Mesenchymal stem cell (in vitro differentiated cells and primary cell): ENCODE measurements at regions not wholly inside any gene's neighbourhood (a gene's known extent, or its start where the extent isn't known, plus 50 kb on each side); places are given as distances from the start of the nearest gene placed in this dataset.

ENCODE experiments used
- DNase-seq: peaks from one replicate; pipeline ENCODE4 v3.0.0-alpha.2; 2013
- H2AFZ ChIP-seq: one replicate; pipeline ENCODE4 v1.6.1; 2013; ENCODE audit warnings: low read depth, mild to moderate bottlenecking, control low read depth, inconsistent platforms, low read length, moderate library complexity
- H2AK5ac ChIP-seq: 2 replicates; pipeline ENCODE4 v1.6.1; 2013; ENCODE audit warnings: low read length, moderate library complexity, mild to moderate bottlenecking, inconsistent platforms; ENCODE audit not compliant: severe bottlenecking
- H2BK120ac ChIP-seq: one replicate; pipeline ENCODE4 v1.6.1; 2013; ENCODE audit warnings: low read depth, mild to moderate bottlenecking, inconsistent platforms, low read length, moderate library complexity
- H2BK12ac ChIP-seq, 2 experiments: one replicate each; pipeline ENCODE4 v1.6.1; 2013; ENCODE audit warnings: inconsistent platforms in 2 of 2, low read length in 2 of 2, mild to moderate bottlenecking in 2 of 2, moderate library complexity in 2 of 2, control low read depth in 1 of 2
- H2BK15ac ChIP-seq: one replicate; pipeline ENCODE4 v1.6.1; 2013; ENCODE audit warnings: mild to moderate bottlenecking, low read depth, inconsistent platforms; ENCODE audit not compliant: poor library complexity, severe bottlenecking
- H2BK5ac ChIP-seq: 2 replicates; pipeline ENCODE4 v1.6.1; 2013; ENCODE audit warnings: low read depth, mild to moderate bottlenecking, low read length, control low read depth, inconsistent platforms; ENCODE audit not compliant: poor library complexity, severe bottlenecking
- H3K14ac ChIP-seq, 2 experiments: one replicate each; pipeline ENCODE4 v1.6.1; 2013; ENCODE audit warnings: inconsistent platforms in 2 of 2, low read length in 2 of 2, control low read depth in 1 of 2, mild to moderate bottlenecking in 1 of 2, moderate library complexity in 1 of 2
- H3K18ac ChIP-seq, 2 experiments: one replicate each; pipeline ENCODE4 v1.6.1; 2013; ENCODE audit warnings: inconsistent platforms in 2 of 2, low read length in 2 of 2, control low read depth in 1 of 2, low read depth in 1 of 2, mild to moderate bottlenecking in 1 of 2
- H3K23ac ChIP-seq, 2 experiments: one replicate each; pipeline ENCODE4 v1.6.1; 2013; ENCODE audit warnings: inconsistent platforms in 2 of 2, low read length in 2 of 2, mild to moderate bottlenecking in 2 of 2, moderate library complexity in 2 of 2, control low read depth in 1 of 2
- H3K27ac ChIP-seq: 2 replicates; pipeline ENCODE4 v1.5.1; 2013; ENCODE audit warnings: mild to moderate bottlenecking, moderate library complexity, low read length, control low read depth, inconsistent platforms; ENCODE audit not compliant: poor library complexity, severe bottlenecking
- H3K27me3 ChIP-seq, 2 experiments: 2 replicates each; pipeline versions ENCODE4 v1.6.1 to v1.7.0; 2013; ENCODE audit warnings: low read length in 2 of 2, mild to moderate bottlenecking in 2 of 2, moderate library complexity in 2 of 2, control low read depth in 1 of 2, inconsistent platforms in 1 of 2; ENCODE audit not compliant: control insufficient read depth in 1 of 2, insufficient read depth in 1 of 2
- H3K36me3 ChIP-seq, 2 experiments: 2 replicates each; pipeline versions ENCODE4 v1.6.1 to v1.7.0; 2013; ENCODE audit warnings: low read length in 2 of 2, control low read depth in 1 of 2, inconsistent platforms in 1 of 2, low read depth in 1 of 2, mild to moderate bottlenecking in 1 of 2; ENCODE audit not compliant: insufficient read depth in 2 of 2, control insufficient read depth in 1 of 2
- H3K4ac ChIP-seq, 2 experiments: one replicate each; pipeline ENCODE4 v1.6.1; 2013; ENCODE audit warnings: inconsistent platforms in 2 of 2, low read length in 2 of 2, mild to moderate bottlenecking in 2 of 2, moderate library complexity in 2 of 2, control low read depth in 1 of 2, low read depth in 1 of 2
- H3K4me1 ChIP-seq: 2 replicates; pipeline ENCODE4 v1.6.1; 2013; ENCODE audit warnings: low read depth, low read length, control low read depth; ENCODE audit not compliant: control insufficient read depth, insufficient read depth
- H3K4me2 ChIP-seq: 2 replicates; pipeline ENCODE4 v1.6.1; 2013; ENCODE audit warnings: low read length, mild to moderate bottlenecking, inconsistent platforms; ENCODE audit not compliant: poor library complexity, severe bottlenecking
- H3K4me3 ChIP-seq, 2 experiments: 2 replicates each; pipeline versions ENCODE4 v1.5.1 to v1.7.0; 2013; ENCODE audit warnings: low read length in 2 of 2, mild to moderate bottlenecking in 2 of 2, control low read depth in 1 of 2, low read depth in 1 of 2; ENCODE audit not compliant: insufficient read depth in 1 of 2
- H3K79me1 ChIP-seq: replicated peaks from 2 replicates; pipeline ENCODE4 v1.6.1; 2013; ENCODE audit warnings: mild to moderate bottlenecking, control low read depth, low read length, inconsistent platforms; ENCODE audit not compliant: poor library complexity, severe bottlenecking
- H3K9ac ChIP-seq: 2 replicates; pipeline ENCODE4 v1.7.0; 2013; ENCODE audit warnings: mild to moderate bottlenecking, low read length, moderate library complexity
- H3K9me3 ChIP-seq: 2 replicates; pipeline ENCODE4 v1.7.0; 2013; ENCODE audit warnings: mild to moderate bottlenecking, low read length; ENCODE audit not compliant: control insufficient read depth
- H4K8ac ChIP-seq: one replicate; pipeline ENCODE4 v1.6.1; 2013; ENCODE audit warnings: inconsistent platforms, mild to moderate bottlenecking, low read length, moderate library complexity
- H4K91ac ChIP-seq: one replicate; pipeline ENCODE4 v1.6.1; 2013; ENCODE audit warnings: mild to moderate bottlenecking, low read length, inconsistent platforms
- WGBS: methylation state at CpG from one replicate; pipeline ENCODE4 v1.1.7; 2013; ENCODE audit warnings: mixed read lengths; 5-methylcytosine and 5-hydroxymethylcytosine counted together

- Histone ChIP-seq H2AFZ (no peak overlapping the region), H2AK5ac (no peak overlapping the region), H3K79me1 (no peaks in the 10 kb centered on the region), H3K4me2 (no peak overlapping the region), H3K18ac (no peak overlapping the region), H3K4me3 (no peak overlapping the region), H3K14ac (no peak overlapping the region), H2BK5ac (no peak overlapping the region), H4K8ac (no peak overlapping the region), H3K9me3 (no peaks in the 10 kb centered on the region), H4K91ac (no peak overlapping the region), H3K27ac (no peak overlapping the region), H2BK15ac (no peak overlapping the region), H3K4me1 (no peaks in the 10 kb centered on the region), H3K9ac (no peak overlapping the region), H3K23ac (no peak overlapping the region), H2BK12ac (no peak overlapping the region), H3K4ac (no peak overlapping the region), H2BK120ac (no peak overlapping the region), H3K36me3 (no peaks in the 10 kb centered on the region), H3K27me3 (no peaks in the 10 kb centered on the region)
- no peak for DNase-seq
- WGBS: 82% methylated on average over 10 of the region's 10 CpGs
Observed at GRCh38 chr14:105845725-105846309, 319.4 kb downstream of the TMEM121 start.

DNA sequence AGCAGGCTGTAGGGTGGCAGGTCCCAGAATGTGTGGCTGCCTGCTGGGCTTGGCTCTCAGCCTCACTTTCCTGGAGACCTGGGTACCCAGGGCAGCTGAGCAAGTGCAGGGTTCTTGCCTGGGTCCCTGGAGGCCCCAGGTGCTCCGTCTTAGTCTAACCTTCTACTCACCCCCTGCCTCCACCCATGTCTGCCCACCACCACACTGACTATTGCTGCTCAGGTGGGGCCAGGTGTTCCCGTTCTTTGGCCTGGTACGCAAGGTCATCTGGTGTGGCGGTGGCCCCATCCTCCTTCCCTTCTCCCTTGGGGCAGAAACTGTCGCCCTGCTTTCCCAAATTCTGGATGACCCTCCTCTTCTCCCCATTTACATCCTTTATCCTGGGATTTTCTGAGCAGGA is 319.9 kb downstream of the TMEM121 start:
- Histone ChIP-seq H3K4me2 (no peak overlapping the region), H2AK5ac (no peak overlapping the region)

GRCh38 chr14:105847400-105847799 is 321.0 kb downstream of the TMEM121 start:
- H2BK12ac ChIP-seq: no peak overlapping the region
- H4K91ac ChIP-seq: no peak overlapping the region
- no peaks in the 10 kb centered on the region for H3K79me1 ChIP-seq
- no peak overlapping the region for H3K27ac ChIP-seq
- H3K9me3 ChIP-seq: no peaks in the 10 kb centered on the region
- DNase-seq: no peak
- no peak overlapping the region for H3K14ac ChIP-seq
- no peak overlapping the region for H2BK15ac ChIP-seq
- H4K8ac ChIP-seq: no peak overlapping the region
- WGBS: 91% methylated on average over 14 of the region's 14 CpGs
- no peak overlapping the region for H3K4me3 ChIP-seq
- no peaks in the 10 kb centered on the region for H3K36me3 ChIP-seq
- no peaks in the 10 kb centered on the region for H3K27me3 ChIP-seq
- no peak overlapping the region for H3K18ac ChIP-seq
- H3K4me1 ChIP-seq: no peaks in the 10 kb centered on the region
- no peak overlapping the region for H3K4ac ChIP-seq
- H2AFZ ChIP-seq: no peak overlapping the region
- H2BK5ac ChIP-seq: no peak overlapping the region
- no peak overlapping the region for H2AK5ac ChIP-seq
- H3K23ac ChIP-seq: no peak overlapping the region
- no peak overlapping the region for H3K9ac ChIP-seq
- no peak overlapping the region for H3K4me2 ChIP-seq
- no peak overlapping the region for H2BK120ac ChIP-seq

More for the DNA sequence above, 319.9 kb downstream of the TMEM121 start:
- H4K8ac ChIP-seq: no peak overlapping the region
- no peak overlapping the region for H2BK12ac ChIP-seq
- H2BK120ac ChIP-seq: no peak overlapping the region
- H3K4me1 ChIP-seq: no peaks in the 10 kb centered on the region
- H3K27ac ChIP-seq: no peak overlapping the region
- no peak overlapping the region for H2BK15ac ChIP-seq
- H3K18ac ChIP-seq: no peak overlapping the region
- no peak overlapping the region for H3K14ac ChIP-seq
- H3K4me3 ChIP-seq: no peak overlapping the region
- H2BK5ac ChIP-seq: no peak overlapping the region
- no peak overlapping the region for H3K23ac ChIP-seq
- H3K9ac ChIP-seq: no peak overlapping the region
- no peaks in the 10 kb centered on the region for H3K9me3 ChIP-seq
- no peaks in the 10 kb centered on the region for H3K79me1 ChIP-seq
- H3K36me3 ChIP-seq: no peaks in the 10 kb centered on the region
- H3K27me3 ChIP-seq: no peaks in the 10 kb centered on the region
- WGBS: 73% methylated on average over 5 of the region's 5 CpGs
- no peak for DNase-seq
- H3K4ac ChIP-seq: no peak overlapping the region
- H2AFZ ChIP-seq: no peak overlapping the region
- no peak overlapping the region for H4K91ac ChIP-seq

- Histone ChIP-seq H3K27ac (no peak overlapping the region), H4K8ac (no peak overlapping the region), H3K18ac (no peak overlapping the region), H3K27me3 (no peaks in the 10 kb centered on the region), H2BK12ac (no peak overlapping the region), H3K4me2 (no peak overlapping the region), H3K4me1 (no peaks in the 10 kb centered on the region), H2AFZ (no peak overlapping the region), H2BK5ac (no peak overlapping the region), H4K91ac (no peak overlapping the region), H3K4me3 (no peak overlapping the region), H3K9me3 (no peaks in the 10 kb centered on the region), H3K9ac (no peak overlapping the region), H3K23ac (no peak overlapping the region), H3K79me1 (no peaks in the 10 kb centered on the region), H3K4ac (no peak overlapping the region), H2BK15ac (no peak overlapping the region), H2AK5ac (no peak overlapping the region), H3K36me3 (no peaks in the 10 kb centered on the region), H3K14ac (no peak overlapping the region), H2BK120ac (no peak overlapping the region)
- WGBS: 19% methylated on average over 2 of the region's 2 CpGs
- no peak for DNase-seq
Observed at GRCh38 chr14:105848570-105848969, 322.2 kb downstream of the TMEM121 start.
